ENCODE measurements at regions not wholly inside any gene's neighbourhood (a gene's known extent, or its start where the extent isn't known, plus 50 kb on each side); places are given as distances from the start of the nearest gene placed in this dataset.

- TF ChIP-seq AFF4 (CRISPR knock-in tag; IDR thresholded peaks at IDR 0.05) (no peak), HNRNPUL1 (IDR thresholded peaks at IDR 0.05; ENCODE audit: low read depth, low read length) (no peak), ZNF562 (CRISPR knock-in tag; IDR thresholded peaks at IDR 0.05; ENCODE audit: borderline replicate concordance) (no peak), DBP (CRISPR knock-in tag; IDR thresholded peaks at IDR 0.05; ENCODE audit: not compliant biosample characterization) (no peak), NONO (IDR thresholded peaks at IDR 0.05) (no peak), NONO (CRISPR knock-in tag; conservative IDR thresholded peaks at IDR 0.05) (no peak; the same call in 1 of the 2 replicates), SRSF1 (optimal IDR thresholded peaks at IDR 0.05; ENCODE audit: low read depth, low read length) (no peak), ZKSCAN5 (CRISPR knock-in tag; IDR thresholded peaks at IDR 0.05) (no peak), MTERF4 (CRISPR knock-in tag; IDR thresholded peaks at IDR 0.05) (no peak), NFE2L1 (CRISPR knock-in tag; IDR thresholded peaks at IDR 0.05; ENCODE audit: borderline replicate concordance) (no peak), ZNF549 (CRISPR knock-in tag; IDR thresholded peaks at IDR 0.05) (no peak), ZNF414 (CRISPR knock-in tag; IDR thresholded peaks at IDR 0.05) (no peak), TCF7 (IDR thresholded peaks at IDR 0.05; ENCODE audit: low read depth) (peak; percentile 85), ZMAT3 (CRISPR knock-in tag; conservative IDR thresholded peaks at IDR 0.05) (no peak), HMGXB3 (CRISPR knock-in tag; IDR thresholded peaks at IDR 0.05; ENCODE audit: borderline replicate concordance) (no peak; the same call in 1 of the 2 replicates), PHF8 (CRISPR knock-in tag; IDR thresholded peaks at IDR 0.05) (no peak), CC2D1A (CRISPR knock-in tag; IDR thresholded peaks at IDR 0.05) (no peak), ELF3 (CRISPR knock-in tag; IDR thresholded peaks at IDR 0.05) (peak; percentile 69; the same call in 1 of the 2 replicates), ISX (CRISPR knock-in tag; conservative IDR thresholded peaks at IDR 0.05) (no peak)
These were observed 315.8 kb upstream of the USP24 start (continued) for GRCh38 chr1:55530749-55531478.
